K562 (cell line): ENCODE measurements at regions not wholly inside any gene's neighbourhood (a gene's known extent, or its start where the extent isn't known, plus 50 kb on each side); places are given as distances from the start of the nearest gene placed in this dataset.

Source experiments
- ATAC-seq: fragments of 200-7000 bp; cut with Tn5 transposase; 3 replicates; pipeline ENCODE4 v1.9.1; 2020; ENCODE audit warnings: moderate library complexity
- BruUV-seq: library from RNA; stranded (reverse); fragments of 400-500 nt; replicated peaks from 2 replicates; lab custom pipeline; 2021; lab: Mats Ljungman, UMichigan
- CTCF ChIA-PET: fragments of 300-600 bp; formaldehyde crosslinking; extraction: SDS; loops from one replicate; lab custom pipeline; 2021; ENCODE audit warnings: low intra/inter-chr PET ratio; lab: Yijun Ruan, JAX
- POLR2A ChIA-PET: fragments of 300-600, 350-650 bp; sonication (Branson Sonifier 250); formaldehyde crosslinking; extraction: SDS; loops from one replicate; lab custom pipeline; 2021; ENCODE audit warnings: antibody characterized with exemption, inconsistent platforms; lab: Yijun Ruan, JAX
- DNase-seq, 4 experiments: peaks; one replicate each; pipeline versions ENCODE4 v3.0.0 to v3.0.0-alpha.2; 2011 to 2018; ENCODE audit warnings: low spot score in 3 of 4, mixed read lengths in 3 of 4; ENCODE audit errors: extremely low read depth in 1 of 4
- FAIRE-seq: peaks from 2 replicates; lab custom pipeline; 2011; peaks lifted over from hg19 to GRCh38; lab: Jason Lieb, UNC
- H2AFZ ChIP-seq: 2 replicates; pipeline ENCODE4 v1.6.0; 2011; ENCODE audit warnings: low read depth, low read length, control low read depth, inconsistent platforms
- H3K27ac ChIP-seq: fragments of 200-600 bp; 3 replicates; pipeline ENCODE4 v1.8.0; 2011; ENCODE audit warnings: low read depth, mild to moderate bottlenecking, control low read depth, inconsistent platforms, low read length, moderate library complexity, mixed read lengths; ENCODE audit errors: extremely low read depth
- H3K27me3 ChIP-seq, 2 experiments: fragments of 300-600 bp in 1 of 2; 2 replicates in 1 of 2; 3 replicates in 1 of 2; pipeline versions ENCODE4 v1.6.0 to v1.8.0; 2011; ENCODE audit warnings: inconsistent platforms in 2 of 2, low read length in 2 of 2, mild to moderate bottlenecking in 1 of 2, mixed read lengths in 1 of 2, moderate library complexity in 1 of 2; ENCODE audit not compliant: control insufficient read depth in 2 of 2, insufficient read depth in 2 of 2
- H3K36me3 ChIP-seq: fragments of 300-600 bp; 3 replicates; pipeline ENCODE4 v1.8.0; 2011; ENCODE audit warnings: mild to moderate bottlenecking, low read length, inconsistent platforms; ENCODE audit not compliant: control insufficient read depth, insufficient read depth
- H3K4me1 ChIP-seq, 2 experiments: fragments of 200-600 bp in 1 of 2; replicated peaks in 1 of 2; 2 replicates in 1 of 2; 3 replicates in 1 of 2; pipeline versions ENCODE4 v1.5.1 to v1.8.0; 2011; ENCODE audit warnings: inconsistent platforms in 2 of 2, low read length in 2 of 2, mild to moderate bottlenecking in 1 of 2, mixed read lengths in 1 of 2, moderate library complexity in 1 of 2; ENCODE audit not compliant: control insufficient read depth in 2 of 2, insufficient read depth in 2 of 2
- H3K4me2 ChIP-seq: 2 replicates; pipeline ENCODE4 v1.6.1; 2011; ENCODE audit warnings: low read length, control low read depth, inconsistent platforms, mixed read lengths; ENCODE audit not compliant: insufficient read depth
- H3K4me3 ChIP-seq: fragments of 200-600 bp; sonication (generic), shearing (Covaris generic); 2 replicates; pipeline ENCODE4 v1.5.1; 2016; ENCODE audit warnings: control low read depth, inconsistent platforms
- H3K79me2 ChIP-seq: fragments of 200-600 bp; 3 replicates; pipeline ENCODE4 v1.8.0; 2011; ENCODE audit warnings: low read length, inconsistent platforms; ENCODE audit not compliant: control insufficient read depth, insufficient read depth
- H3K9ac ChIP-seq, 2 experiments: 2 replicates each; pipeline versions ENCODE4 v1.6.0 to v1.6.1; 2011; ENCODE audit warnings: low read depth in 2 of 2, low read length in 2 of 2, control low read depth in 1 of 2, inconsistent platforms in 1 of 2, mild to moderate bottlenecking in 1 of 2, mixed read lengths in 1 of 2; ENCODE audit not compliant: insufficient read depth in 1 of 2
- H3K9me1 ChIP-seq: one replicate; pipeline ENCODE4 v1.6.0; 2011; ENCODE audit warnings: inconsistent platforms, mild to moderate bottlenecking, low read length, moderate library complexity; ENCODE audit not compliant: control insufficient read depth, insufficient read depth
- H3K9me3 ChIP-seq: replicated peaks from 2 replicates; pipeline ENCODE4 v1.5.1; 2011; ENCODE audit warnings: low read depth, low read length, inconsistent platforms; ENCODE audit not compliant: control insufficient read depth, insufficient read depth
- H4K20me1 ChIP-seq: replicated peaks from 2 replicates; pipeline ENCODE4 v1.6.1; 2011; ENCODE audit warnings: low read length, inconsistent platforms, mixed read lengths; ENCODE audit not compliant: control insufficient read depth, insufficient read depth
- BHLHE40 ChIP-seq: IDR thresholded peaks from 2 replicates; pipeline ENCODE4 v1.6.1; 2011; ENCODE audit warnings: low read length, improper control_type of control experiment
- FUS ChIP-seq: fragments of 200-400 bp; formaldehyde crosslinking; optimal IDR thresholded peaks from 2 replicates; pipeline ENCODE3; 2017; ENCODE audit warnings: low read depth, low read length
- HDAC8 ChIP-seq: fragments of 450-650 bp; IDR thresholded peaks from 2 replicates; pipeline ENCODE4 v1.6.1; 2016; ENCODE audit warnings: mild to moderate bottlenecking, missing genetic modification characterization, moderate library complexity, missing compliant biosample characterization
- KDM5B ChIP-seq: fragments of 200-600 bp; sonication (generic); IDR thresholded peaks from 2 replicates; pipeline ENCODE4 v1.6.1; 2012; ENCODE audit warnings: low read depth, mild to moderate bottlenecking, moderate library complexity, low read length, control low read depth, inconsistent platforms; ENCODE audit not compliant: insufficient replicate concordance
- MYC ChIP-seq, 2 experiments: fragments of 250-450 bp in 1 of 2; sonication (Bioruptor Pico) in 1 of 2; IDR thresholded peaks; 2 replicates each; pipeline versions ENCODE4 v1.5.1 to v1.6.1; 2012 to 2021; ENCODE audit warnings: low read depth in 2 of 2, borderline replicate concordance in 1 of 2, improper control_type of control experiment in 1 of 2, low read length in 1 of 2, mild to moderate bottlenecking in 1 of 2, moderate library complexity in 1 of 2
- NFATC3 ChIP-seq: fragments of 450-650 bp; IDR thresholded peaks from 2 replicates; pipeline ENCODE4 v1.6.1; 2017; ENCODE audit warnings: mild to moderate bottlenecking
- NR1H2 ChIP-seq: sonication (generic); formaldehyde crosslinking; IDR thresholded peaks from 2 replicates; pipeline ENCODE4 v1.4.0; 2020; ENCODE audit warnings: mild to moderate bottlenecking, missing genetic modification reagents
- PHF8 ChIP-seq: fragments of 200-600 bp; sonication (generic); IDR thresholded peaks from 2 replicates; pipeline ENCODE4 v1.6.1; 2012; ENCODE audit warnings: mixed run types, mild to moderate bottlenecking, inconsistent platforms, low read length, moderate library complexity, borderline replicate concordance
- PRMT5 ChIP-seq: sonication (generic); formaldehyde crosslinking; IDR thresholded peaks from 2 replicates; pipeline ENCODE4 v1.5.0; 2020; ENCODE audit warnings: missing genetic modification reagents
- SAFB2 ChIP-seq: fragments of 200-400 bp; formaldehyde crosslinking; IDR thresholded peaks from 2 replicates; pipeline ENCODE4 v1.6.1; 2018; ENCODE audit warnings: borderline replicate concordance, low read length, low read depth, moderate library complexity; ENCODE audit not compliant: severe bottlenecking
- SIX5 ChIP-seq, 2 experiments: IDR thresholded peaks; 2 replicates each; pipeline ENCODE4 v1.6.1; 2011; ENCODE audit warnings: low read length in 2 of 2, borderline replicate concordance in 1 of 2, low read depth in 1 of 2, mild to moderate bottlenecking in 1 of 2, moderate library complexity in 1 of 2; ENCODE audit not compliant: insufficient read depth in 1 of 2
- ZC3H8 ChIP-seq: fragments of 450-650 bp; IDR thresholded peaks from 2 replicates; pipeline ENCODE4 v1.6.1; 2017
- ZKSCAN3 ChIP-seq: fragments of 250-450 bp; sonication (Bioruptor Pico); IDR thresholded peaks from 2 replicates; pipeline ENCODE4 v1.4.0; 2020
- ZNF699 ChIP-seq: fragments of 250-450 bp; sonication (Bioruptor Pico); IDR thresholded peaks from 2 replicates; pipeline ENCODE4 v1.8.0; 2021; ENCODE audit warnings: mild to moderate bottlenecking, moderate library complexity; ENCODE audit not compliant: insufficient replicate concordance
- WGBS: fragments of 100-300 bp; shearing (Covaris generic); methylation state at CpG from one replicate; pipeline ENCODE4 v1.1.6; 2016; ENCODE audit warnings: low coverage, mixed read lengths; ENCODE audit not compliant: insufficient coverage; ENCODE audit errors: missing lambda C conversion rate; 5-methylcytosine and 5-hydroxymethylcytosine counted together
- in situ Hi-C: fragments of 300-500 bp; cut with MboI; formaldehyde crosslinking; loops from 4 replicates; pipeline ENCODE4 v1.15.0; 2018; ENCODE audit warnings: inconsistent platforms, mixed read lengths
- intact Hi-C: fragments of 100-400 bp; cut with micrococcal nuclease; formaldehyde crosslinking; loops from 2 replicates; pipeline ENCODE4 v1.14.2; 2022

DNA sequence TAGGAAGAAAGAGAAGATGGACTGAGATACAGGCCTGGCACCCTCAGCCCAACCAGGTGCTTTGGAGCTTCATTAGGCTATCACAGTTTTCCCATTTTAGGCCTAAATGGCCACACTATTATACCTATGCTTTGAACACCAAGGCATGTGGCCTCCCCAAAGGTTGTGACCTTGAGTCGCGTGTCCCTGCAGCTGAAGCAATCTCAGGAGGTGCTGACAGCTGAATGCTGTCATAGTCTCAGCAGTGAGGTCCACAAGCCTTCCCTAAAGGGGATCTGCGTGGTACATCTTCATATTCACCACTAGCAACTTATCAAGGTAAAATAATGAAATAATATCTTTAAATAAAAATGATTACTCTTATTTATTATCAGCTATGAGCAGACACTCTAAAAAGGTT lies 707.9 kb upstream of the NRSN1 start:
- Histone ChIP-seq H3K9me3 (no peaks in the 10 kb centered on the region; the same call in 1 of the 2 replicates), H3K9me1 (no peaks in the 10 kb centered on the region), H3K79me2 (no peaks in the 10 kb centered on the region), H3K9ac (no peak overlapping the region), H3K4me2 (no peak overlapping the region), H3K36me3 (no peaks in the 10 kb centered on the region), H3K27me3 (no peaks in the 10 kb centered on the region), H3K27ac (no peak overlapping the region), H3K4me1 (no peaks in the 10 kb centered on the region), H4K20me1 (no peaks in the 10 kb centered on the region), H2AFZ (no peak overlapping the region), H3K4me3 (no peak overlapping the region)
- ATAC-seq = no peak
- 0% methylated on average over 3 of the region's 3 CpGs for WGBS
- no peak for FAIRE-seq
- TF ChIP-seq PRMT5 (CRISPR knock-in tag) = no peak
- no peak for TF ChIP-seq SIX5 (IDR thresholded peaks at IDR 0.05; ENCODE audit: borderline replicate concordance in 1 of 2, insufficient read depth in 1 of 2, low read depth in 1 of 2, low read length in 2 of 2)
- no peak for TF ChIP-seq ZNF699 (CRISPR knock-in tag)
- no peak for TF ChIP-seq PHF8
- TF ChIP-seq ZKSCAN3 (CRISPR knock-in tag) = no peak
- TF ChIP-seq KDM5B = no peak
- no peak for TF ChIP-seq FUS
- TF ChIP-seq HDAC8 (tag) = no peak
- no peak for TF ChIP-seq NR1H2
- no peak for TF ChIP-seq MYC (IDR thresholded peaks at IDR 0.05; ENCODE audit: low read depth, low read length)
- no peak for TF ChIP-seq MYC (CRISPR knock-in tag; IDR thresholded peaks at IDR 0.05; ENCODE audit: borderline replicate concordance, low read depth)
- TF ChIP-seq NFATC3 = no peak
- TF ChIP-seq ZC3H8 = no peak
- no peak for TF ChIP-seq SAFB2
- TF ChIP-seq BHLHE40 = no peak
- BruUV-seq = no TSS peak
- ChIA-PET POLR2A (no interaction called here), CTCF (no interaction called here)
- no peak for DNase-seq
- intact Hi-C loops = no loop called here
- in situ Hi-C loops = no loop called here
